ENCODE measurements at regions not wholly inside any gene's neighbourhood (a gene's known extent, or its start where the extent isn't known, plus 50 kb on each side); places are given as distances from the start of the nearest gene placed in this dataset.

GRCh38 chr7:118013252-118014010, 140.2 kb upstream of the CTTNBP2 start:
- Histone ChIP-seq H3F3A (ENCODE audit: insufficient read depth, low read length, poor library complexity, severe bottlenecking) (no peaks in the 10 kb centered on the region), H4K20me1 (ENCODE audit: insufficient read depth) (no peaks in the 10 kb centered on the region), H3K9me2 (ENCODE audit: insufficient read depth, low read length) (no peaks in the 10 kb centered on the region), H3K36me3 (ENCODE audit: insufficient read depth, low read length) (no peaks in the 10 kb centered on the region), H3K9ac (ENCODE audit: low read length) (no peak overlapping the region), H3K27me3 (ENCODE audit: insufficient read depth, low read depth, low read length) (no peaks in the 10 kb centered on the region), H2AFZ (ENCODE audit: low read depth, low read length) (no peak overlapping the region), H3K79me2 (replicated peaks; ENCODE audit: insufficient read depth, low read length) (no peaks in the 10 kb centered on the region), H3K4me3 (ENCODE audit: low read length) (no peak overlapping the region), H3K27ac (ENCODE audit: low read length) (no peak overlapping the region), H3K9me3 (ENCODE audit: low read length) (no peaks in the 10 kb centered on the region), H3K4me2 (ENCODE audit: low read length) (no peak overlapping the region)
- TF ChIP-seq POLR2AphosphoS5 (IDR thresholded peaks at IDR 0.05) (no peak), EZH2 (IDR thresholded peaks at IDR 0.05; ENCODE audit: borderline replicate concordance, insufficient read depth, low read length, poor library complexity, severe bottlenecking) (no peak), SMC3 (conservative IDR thresholded peaks at IDR 0.05; ENCODE audit: poor library complexity) (no peak)

DNA sequence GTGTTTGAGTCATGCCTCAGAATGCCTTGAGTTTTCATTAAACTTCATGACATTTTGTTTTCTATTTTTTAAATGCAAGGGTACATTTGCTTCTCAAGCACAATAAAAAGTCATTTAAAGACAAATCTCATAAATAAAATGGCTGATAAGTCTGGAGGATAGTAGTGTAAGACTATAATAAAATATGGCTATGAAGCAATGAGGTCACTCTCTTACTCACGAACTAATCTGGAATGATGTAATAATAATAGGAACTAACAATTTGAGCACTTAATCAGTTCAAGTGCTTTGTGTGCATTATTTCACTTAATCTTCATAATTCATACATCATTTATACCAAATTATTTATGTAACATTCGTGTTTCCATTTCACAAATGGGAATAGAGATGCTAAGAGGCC, 149.3 kb upstream of the CTTNBP2 start:
- no peaks in the 10 kb centered on the region for H3K9me2 ChIP-seq (ENCODE audit: insufficient read depth, low read length)
- no peak overlapping the region for H3K9ac ChIP-seq (ENCODE audit: low read length)
- H3K36me3 ChIP-seq (ENCODE audit: insufficient read depth, low read length), result no peaks in the 10 kb centered on the region
- no peaks in the 10 kb centered on the region for H3K9me3 ChIP-seq (ENCODE audit: low read length)
- H3K27me3 ChIP-seq (ENCODE audit: insufficient read depth, low read depth, low read length), result no peaks in the 10 kb centered on the region
- no peak overlapping the region for H3K27ac ChIP-seq (ENCODE audit: low read length)
- no peak overlapping the region for H3K4me2 ChIP-seq (ENCODE audit: low read length)
- H3K4me3 ChIP-seq (ENCODE audit: low read length), result no peak overlapping the region
- H2AFZ ChIP-seq (ENCODE audit: low read depth, low read length), result no peak overlapping the region
- no peaks in the 10 kb centered on the region for H3K79me2 ChIP-seq (replicated peaks; ENCODE audit: insufficient read depth, low read length)
- H3F3A ChIP-seq (ENCODE audit: insufficient read depth, low read length, poor library complexity, severe bottlenecking), result no peaks in the 10 kb centered on the region
- no peaks in the 10 kb centered on the region for H4K20me1 ChIP-seq (ENCODE audit: insufficient read depth)
- TF ChIP-seq MXI1 (conservative IDR thresholded peaks at IDR 0.05; ENCODE audit: poor library complexity, severe bottlenecking), result no peak
- no peak for TF ChIP-seq EP300 (conservative IDR thresholded peaks at IDR 0.05; ENCODE audit: poor library complexity, severe bottlenecking)
- TF ChIP-seq REST (IDR thresholded peaks at IDR 0.05; ENCODE audit: borderline replicate concordance), result no peak
- no peak for TF ChIP-seq SMC3 (conservative IDR thresholded peaks at IDR 0.05; ENCODE audit: poor library complexity)
- no peak for TF ChIP-seq RAD21 (conservative IDR thresholded peaks at IDR 0.05)
- no peak for TF ChIP-seq CTCF (IDR thresholded peaks at IDR 0.05; ENCODE audit: poor library complexity, severe bottlenecking)
- no peak for TF ChIP-seq POLR2AphosphoS5 (IDR thresholded peaks at IDR 0.05)
- TF ChIP-seq TAF1 (IDR thresholded peaks at IDR 0.05; ENCODE audit: low read depth), result no peak
- no peak for TF ChIP-seq EZH2 (IDR thresholded peaks at IDR 0.05; ENCODE audit: borderline replicate concordance, insufficient read depth, low read length, poor library complexity, severe bottlenecking)

All from neural cell (in vitro differentiated cells).